GM12864 (cell line): ENCODE measurements at regions not wholly inside any gene's neighbourhood (a gene's known extent, or its start where the extent isn't known, plus 50 kb on each side); places are given as distances from the start of the nearest gene placed in this dataset.
"Not testable (repeated sequence)": the region's sequence is repeated elsewhere in the genome, so short reads cannot be mapped to it uniquely, and the experiment has no call there.

Experiments
- DNase-seq: peaks from one replicate; pipeline ENCODE4 v3.0.0-alpha.2; 2011; ENCODE audit warnings: low read depth
- H3K4me3 ChIP-seq: 2 replicates; pipeline ENCODE4 v1.5.1; 2011; ENCODE audit warnings: mild to moderate bottlenecking, low read depth, low read length, control low read depth
- CTCF ChIP-seq: IDR thresholded peaks from 2 replicates; pipeline ENCODE4 v1.5.1; 2011; ENCODE audit warnings: low read depth, mild to moderate bottlenecking, moderate library complexity, low read length, control low read depth, inconsistent platforms; ENCODE audit errors: missing control alignments

- H3K4me3 ChIP-seq, result no peak overlapping the region
- no peak for TF ChIP-seq CTCF
- DNase-seq, result no peak
These were observed 76.8 kb upstream of the OGFRL1 start for GRCh38 chr6:71211799-71212198.

GRCh38 chr6:71220466-71220865 is 68.1 kb upstream of the OGFRL1 start:
- no peak for TF ChIP-seq CTCF
- DNase-seq, result no peak
- H3K4me3 ChIP-seq, result no peak overlapping the region

GRCh38 chr6:71222671-71223070 is 65.9 kb upstream of the OGFRL1 start:
- H3K4me3 ChIP-seq, result no peak overlapping the region
- no peak for TF ChIP-seq CTCF
- DNase-seq, result no peak

- TF ChIP-seq CTCF, result no peak
- no peak overlapping the region for H3K4me3 ChIP-seq
- DNase-seq, result no peak
These were observed 64.6 kb upstream of the OGFRL1 start for GRCh38 chr6:71224011-71224410.

- no peak for DNase-seq
- H3K4me3 ChIP-seq, result no peak overlapping the region
- TF ChIP-seq CTCF, result no peak
These were observed 62.5 kb upstream of the OGFRL1 start for GRCh38 chr6:71226151-71226550.

GRCh38 chr6:71228461-71229041 is 60.1 kb upstream of the OGFRL1 start:
- TF ChIP-seq CTCF, result no peak
- H3K4me3 ChIP-seq, result no peak overlapping the region
- DNase-seq, result no peak

GRCh38 chr6:71229477-71229876 is 59.1 kb upstream of the OGFRL1 start:
- no peak for TF ChIP-seq CTCF
- DNase-seq, result no peak
- H3K4me3 ChIP-seq, result no peak overlapping the region

- not testable (repeated sequence) for DNase-seq, H3K4me3 ChIP-seq
These were observed 55.7 kb upstream of the OGFRL1 start for GRCh38 chr6:71232890-71233289.
